ENCODE measurements at regions not wholly inside any gene's neighbourhood (a gene's known extent, or its start where the extent isn't known, plus 50 kb on each side); places are given as distances from the start of the nearest gene placed in this dataset.

GRCh38 chr10:107803546-107803945 lies 639.0 kb upstream of the SORCS1 start:
- H3K4me2 ChIP-seq: no peak overlapping the region
- TF ChIP-seq RCOR1 (IDR thresholded peaks at IDR 0.05; ENCODE audit: low read depth, low read length): no peak
- TF ChIP-seq NPAS2 (CRISPR knock-in tag; IDR thresholded peaks at IDR 0.05; ENCODE audit: borderline replicate concordance): no peak
- no peak for TF ChIP-seq TFCP2L1 (CRISPR knock-in tag; IDR thresholded peaks at IDR 0.05)
- no peak for TF ChIP-seq NFE2L2 (conservative IDR thresholded peaks at IDR 0.05; ENCODE audit: low read length)
- TF ChIP-seq BHLHE40 (IDR thresholded peaks at IDR 0.05; ENCODE audit: low read depth, low read length): no peak
- TF ChIP-seq KDM5A (IDR thresholded peaks at IDR 0.05): no peak
- TF ChIP-seq CBX8 (IDR thresholded peaks at IDR 0.05): no peak
- no peak for TF ChIP-seq HES2 (IDR thresholded peaks at IDR 0.05)
- H3K9me3 ChIP-seq: no peaks in the 10 kb centered on the region
- DNase-seq (ENCODE audit: low read depth in 1 of 2, low spot score in 1 of 2) (no peak), FAIRE-seq (no peak), ATAC-seq (no peak)
- ChIA-PET CTCF (no interaction called here), POLR2A (no interaction called here)
- H3K4me1 ChIP-seq: no peaks in the 10 kb centered on the region
- H3K27ac ChIP-seq: no peak overlapping the region
- no peak overlapping the region for H3K4me3 ChIP-seq
- 2% methylated on average over 3 of the region's 4 CpGs for WGBS (ENCODE audit: missing lambda C conversion rate)

GRCh38 chr10:107800061-107800460 lies 635.6 kb upstream of the SORCS1 start:
- 0% methylated on average over 1 of the region's 1 CpG for WGBS (ENCODE audit: missing lambda C conversion rate)

GRCh38 chr10:107790271-107790670 lies 625.8 kb upstream of the SORCS1 start:
- no peak overlapping the region for H3K4me3 ChIP-seq
- ATAC-seq (no peak), DNase-seq (ENCODE audit: low read depth in 1 of 2, low spot score in 1 of 2) (no peak), FAIRE-seq (no peak)
- 3% methylated on average over 1 of the region's 1 CpG for WGBS (ENCODE audit: missing lambda C conversion rate)
- H3K4me1 ChIP-seq: no peaks in the 10 kb centered on the region
- TF ChIP-seq MYC (IDR thresholded peaks at IDR 0.05; ENCODE audit: borderline replicate concordance, low read length) (no peak), JUNB (IDR thresholded peaks at IDR 0.05) (no peak), HES2 (IDR thresholded peaks at IDR 0.05) (no peak), HOXA7 (CRISPR knock-in tag; IDR thresholded peaks at IDR 0.05) (no peak), FOXS1 (CRISPR knock-in tag; IDR thresholded peaks at IDR 0.05) (no peak), RAD21 (conservative IDR thresholded peaks at IDR 0.05 in 1 of 2, IDR thresholded peaks at IDR 0.05 in 1 of 2) (no peak), BCL3 (IDR thresholded peaks at IDR 0.05) (no peak)
- ChIA-PET POLR2A (no interaction called here), CTCF (no interaction called here)
- H3K27ac ChIP-seq: no peak overlapping the region
- H3K9me3 ChIP-seq: peaks cover 10% of the 10 kb centered on the region; the same call in 1 of the 3 replicates
- no peak overlapping the region for H3K4me2 ChIP-seq

More at GRCh38 chr10:107800061-107800460, 635.6 kb upstream of the SORCS1 start:
- TF ChIP-seq FOSL2 (IDR thresholded peaks at IDR 0.05) (no peak), FOSL2 (CRISPR knock-in tag; IDR thresholded peaks at IDR 0.05) (no peak), RAD21 (conservative IDR thresholded peaks at IDR 0.05 in 1 of 2, IDR thresholded peaks at IDR 0.05 in 1 of 2) (no peak), NR3C1 (IDR thresholded peaks at IDR 0.05) (no peak), ATOH8 (CRISPR knock-in tag; IDR thresholded peaks at IDR 0.05; ENCODE audit: low read depth) (no peak), PBX3 (IDR thresholded peaks at IDR 0.05) (no peak), RNF2 (IDR thresholded peaks at IDR 0.05; ENCODE audit: borderline replicate concordance, low read depth) (no peak), PHF8 (IDR thresholded peaks at IDR 0.05; ENCODE audit: borderline replicate concordance, low read depth) (no peak)
- Histone ChIP-seq H3K9me3 (no peaks in the 10 kb centered on the region), H3K4me2 (no peak overlapping the region), H3K27ac (no peak overlapping the region), H3K4me3 (no peak overlapping the region), H3K4me1 (no peaks in the 10 kb centered on the region)
- CTCF ChIA-PET: interaction anchor here (0.7 kb wide), 1 partner anchor 11 kb away, joined by 3 read pairs; no protein-coding TSS in a partner anchor
- POLR2A ChIA-PET: no interaction called here
- FAIRE-seq: no peak
- no peak for ATAC-seq
- no peak for DNase-seq (ENCODE audit: low read depth in 1 of 2, low spot score in 1 of 2)
